ENCODE measurements at regions not wholly inside any gene's neighbourhood (a gene's known extent, or its start where the extent isn't known, plus 50 kb on each side); places are given as distances from the start of the nearest gene placed in this dataset.
"Not testable (repeated sequence)": the region's sequence is repeated elsewhere in the genome, so short reads cannot be mapped to it uniquely, and the experiment has no call there.

DNA sequence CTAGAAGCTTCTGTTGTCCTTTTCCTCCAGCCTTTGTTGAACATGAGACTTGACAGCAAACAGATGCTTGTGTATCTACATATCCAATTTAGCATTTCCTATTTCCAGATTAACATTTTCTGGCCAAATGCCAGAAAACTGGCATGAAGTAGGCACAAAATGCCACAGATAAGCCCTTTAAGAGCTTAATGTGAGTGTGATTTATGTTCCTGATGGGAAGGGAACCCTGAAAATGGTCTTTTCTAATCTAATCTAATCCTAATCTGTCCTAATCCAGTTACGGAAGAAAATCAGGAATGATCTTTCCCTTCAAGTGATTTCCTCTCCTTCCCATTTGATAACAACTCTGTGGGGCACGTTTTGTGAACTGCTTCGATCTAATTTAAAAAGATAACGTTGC, 133.0 kb upstream of the C1QTNF7 start:
- DNase-seq: no peak

- DNase-seq: no peak
These were observed 132.2 kb upstream of the C1QTNF7 start for GRCh38 chr4:15295421-15296162.

GRCh38 chr4:15297344-15297743, 130.5 kb upstream of the C1QTNF7 start:
- no peak for DNase-seq

- DNase-seq: no peak
These were observed 128.2 kb upstream of the C1QTNF7 start for GRCh38 chr4:15299627-15300026.

DNA sequence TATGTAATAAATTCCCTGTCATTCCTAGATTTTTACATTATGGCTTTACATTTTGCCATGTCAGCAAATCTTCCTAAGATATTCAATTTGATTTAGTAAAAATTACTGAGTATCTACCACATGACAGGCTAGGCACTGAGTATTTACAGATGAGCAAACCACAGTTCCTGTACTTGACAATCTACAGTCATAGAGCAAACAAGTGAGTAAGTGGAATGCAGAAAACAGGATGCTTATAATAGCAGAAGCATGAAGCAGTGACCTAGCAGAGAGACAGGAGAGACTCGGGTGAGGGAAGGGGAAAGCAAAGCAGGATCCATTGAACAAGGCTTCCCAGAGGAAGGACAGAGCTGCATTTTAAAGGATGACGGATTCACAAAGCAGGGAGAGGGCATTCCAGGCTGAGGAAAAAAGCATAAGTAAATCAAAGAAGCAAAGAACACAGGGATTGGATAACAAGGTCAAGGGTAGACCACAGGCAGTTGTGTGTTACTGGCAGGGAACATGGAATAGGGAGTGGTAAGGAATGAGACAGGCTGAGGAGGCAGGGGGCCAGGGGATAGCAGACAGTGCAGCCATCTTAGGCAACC, 124.7 kb upstream of the C1QTNF7 start:
- no peak for DNase-seq

GRCh38 chr4:15314974-15315373, 112.9 kb upstream of the C1QTNF7 start:
- no peak for DNase-seq

- DNase-seq: no peak
These were observed 110.6 kb upstream of the C1QTNF7 start for GRCh38 chr4:15317246-15317645.

DNA sequence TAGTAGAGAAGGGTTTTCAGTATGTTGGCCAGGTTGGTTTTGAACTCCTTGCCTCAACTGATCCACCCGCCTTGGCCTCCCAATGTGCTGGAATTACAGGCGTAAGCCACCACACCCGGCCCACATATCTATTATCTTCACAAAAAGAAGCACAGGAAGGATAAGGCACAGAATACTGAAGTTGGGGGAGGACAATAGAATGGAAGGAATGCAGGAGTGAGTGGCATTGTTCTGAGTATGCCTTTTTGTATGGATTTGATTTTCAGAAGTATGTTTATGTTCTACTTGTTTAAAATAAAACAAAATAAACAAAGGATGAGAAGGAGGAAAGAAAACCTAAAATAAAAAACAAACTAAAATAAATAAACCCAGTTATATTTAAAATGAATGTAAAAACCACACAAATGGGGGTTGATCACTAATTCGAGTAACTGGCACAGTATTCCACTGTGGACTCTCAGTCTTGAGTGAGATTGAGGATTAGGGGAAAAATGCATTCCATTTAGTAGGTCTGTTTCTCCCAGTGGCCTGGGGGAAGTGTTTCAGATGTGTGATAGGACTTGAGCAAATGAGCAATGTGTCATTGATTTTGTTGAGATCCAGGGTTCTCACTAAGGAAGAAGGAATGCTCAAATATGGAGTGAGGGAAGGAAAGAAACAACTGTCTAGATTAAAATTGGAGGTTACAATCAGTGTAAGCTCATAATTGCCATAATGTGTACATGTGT, 109.0 kb upstream of the C1QTNF7 start:
- no peak for DNase-seq

GRCh38 chr4:15320121-15320678, 107.6 kb upstream of the C1QTNF7 start:
- DNase-seq: no peak

- DNase-seq: no peak
These were observed 105.8 kb upstream of the C1QTNF7 start for GRCh38 chr4:15322006-15322405.

DNA sequence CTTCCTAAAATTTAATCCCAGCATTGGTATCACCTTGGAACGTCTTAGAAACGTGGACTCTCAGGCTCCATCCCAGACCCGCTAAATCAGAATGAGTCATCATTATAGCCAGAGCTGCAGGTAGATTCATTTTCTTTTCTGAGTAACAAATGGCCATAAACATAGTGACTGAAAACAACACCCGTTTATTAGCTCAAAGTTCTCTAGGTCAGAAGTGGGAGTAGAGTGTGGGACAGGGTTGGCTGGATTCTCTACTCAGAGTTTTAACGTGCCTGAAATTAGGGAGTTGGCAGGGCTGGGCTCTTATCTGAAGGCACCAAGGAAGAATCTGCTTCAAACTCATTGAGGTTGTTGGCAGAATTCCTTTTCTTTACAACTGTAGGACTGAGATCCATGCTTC, 101.8 kb upstream of the C1QTNF7 start:
- no peak for DNase-seq

- DNase-seq: no peak
These were observed 100.2 kb upstream of the C1QTNF7 start for GRCh38 chr4:15327311-15328298.

- DNase-seq: no peak
These were observed 95.9 kb upstream of the C1QTNF7 start for GRCh38 chr4:15331930-15332329.

GRCh38 chr4:15332377-15332776, 95.5 kb upstream of the C1QTNF7 start:
- DNase-seq: no peak

DNA sequence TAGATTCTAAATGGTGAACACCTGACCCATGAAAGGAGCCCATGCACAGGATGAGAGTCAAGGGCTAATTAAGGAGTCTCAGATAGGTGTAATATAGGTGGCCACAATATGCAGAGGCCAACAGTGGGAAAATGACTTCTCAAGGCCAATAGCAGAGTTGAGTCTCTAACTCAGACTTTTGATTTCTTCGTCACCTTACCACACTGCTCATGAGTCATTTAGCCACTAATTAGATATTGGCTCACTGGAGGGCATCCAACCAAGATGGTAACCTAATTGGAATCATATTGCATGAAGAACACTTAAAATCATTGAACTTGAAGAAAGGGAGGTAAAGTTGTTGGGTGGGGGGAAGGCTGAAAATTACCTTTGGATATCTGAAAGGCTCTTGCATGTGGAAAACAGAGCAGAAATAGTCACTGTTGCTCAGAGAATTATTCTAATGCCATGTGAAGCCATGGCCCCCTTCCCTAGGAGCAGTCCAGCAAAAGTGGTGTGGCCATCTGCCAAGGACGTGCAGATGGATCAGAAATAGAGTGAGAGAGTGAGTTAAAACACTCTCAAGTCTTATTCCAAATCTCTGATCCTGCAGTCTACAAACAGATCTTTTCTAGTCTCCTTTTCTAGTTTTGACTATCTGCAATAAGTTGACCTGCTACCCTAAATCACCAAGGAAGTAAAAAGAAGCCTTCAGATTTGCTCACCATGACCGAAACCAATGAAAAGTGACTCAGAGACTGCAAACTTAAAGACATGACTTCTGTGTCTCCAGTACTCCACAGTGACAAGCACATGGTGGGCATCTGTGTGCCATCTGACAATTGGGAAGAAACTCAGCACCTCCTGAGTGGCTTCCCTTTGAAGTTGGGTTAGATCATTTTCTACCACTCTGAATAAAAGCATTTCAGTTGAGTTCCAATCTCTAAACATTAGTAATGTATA, 93.9 kb upstream of the C1QTNF7 start:
- DNase-seq: no peak

DNA sequence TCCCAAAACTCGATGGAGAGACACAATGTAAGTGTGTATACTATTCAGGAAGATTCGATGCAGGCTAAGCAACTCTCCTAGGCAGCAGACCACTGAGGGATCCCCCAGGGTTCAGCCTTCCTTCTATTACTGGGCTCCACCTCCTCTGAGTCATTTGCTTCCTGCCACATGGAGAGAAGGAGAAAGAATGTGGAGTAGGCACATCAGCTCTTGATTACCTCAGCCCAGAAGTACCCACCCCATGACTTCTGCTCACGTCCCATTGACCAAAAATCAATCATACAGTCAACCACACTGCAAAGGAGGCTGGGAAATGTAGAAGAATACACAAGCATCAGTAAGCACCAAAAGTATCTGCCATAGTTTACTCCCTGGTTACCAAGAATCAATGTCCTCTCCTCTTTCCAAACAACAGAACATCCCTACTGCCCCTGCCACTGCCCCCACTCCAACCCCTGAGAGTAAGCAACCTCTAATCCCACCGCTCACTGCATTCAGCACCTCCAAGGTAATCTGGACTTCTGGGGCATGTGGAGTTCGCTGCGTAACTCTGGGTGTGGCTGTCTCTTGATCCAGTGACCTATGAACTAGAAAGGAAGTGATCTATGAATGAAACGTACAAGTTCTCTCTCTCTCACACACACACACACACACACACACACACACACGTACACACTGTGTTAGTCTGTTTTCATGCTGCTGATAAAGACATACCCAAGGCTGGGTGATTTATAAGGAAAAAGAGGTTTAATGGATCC, 91.2 kb upstream of the C1QTNF7 start:
- DNase-seq: no peak

GRCh38 chr4:15337168-15337657, 90.6 kb upstream of the C1QTNF7 start:
- not testable (repeated sequence) for DNase-seq

- no peak for DNase-seq
These were observed 88.1 kb upstream of the C1QTNF7 start for GRCh38 chr4:15339737-15340136.

DNA sequence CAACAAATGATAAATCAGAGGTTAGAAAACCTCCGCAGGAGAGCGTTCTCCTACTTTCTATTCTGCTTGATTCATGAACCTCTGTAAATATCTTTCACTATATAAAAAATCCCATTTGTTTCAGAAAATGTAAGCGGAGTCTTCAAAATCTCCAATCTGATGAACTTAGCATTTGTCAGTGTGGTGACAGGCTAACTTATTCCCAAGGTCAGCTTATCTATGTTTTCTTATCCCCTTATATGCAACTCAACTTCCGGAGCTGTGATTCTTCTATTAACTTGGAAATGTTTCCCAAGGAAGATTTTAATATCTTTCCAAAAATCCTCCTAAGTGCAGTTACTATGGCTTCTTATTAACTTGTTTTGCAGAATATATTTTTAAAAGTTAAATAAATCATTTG, 87.5 kb upstream of the C1QTNF7 start:
- DNase-seq: no peak

All from NCI-H146 (cell line).